ENCODE measurements at regions not wholly inside any gene's neighbourhood (a gene's known extent, or its start where the extent isn't known, plus 50 kb on each side); places are given as distances from the start of the nearest gene placed in this dataset.

DNA sequence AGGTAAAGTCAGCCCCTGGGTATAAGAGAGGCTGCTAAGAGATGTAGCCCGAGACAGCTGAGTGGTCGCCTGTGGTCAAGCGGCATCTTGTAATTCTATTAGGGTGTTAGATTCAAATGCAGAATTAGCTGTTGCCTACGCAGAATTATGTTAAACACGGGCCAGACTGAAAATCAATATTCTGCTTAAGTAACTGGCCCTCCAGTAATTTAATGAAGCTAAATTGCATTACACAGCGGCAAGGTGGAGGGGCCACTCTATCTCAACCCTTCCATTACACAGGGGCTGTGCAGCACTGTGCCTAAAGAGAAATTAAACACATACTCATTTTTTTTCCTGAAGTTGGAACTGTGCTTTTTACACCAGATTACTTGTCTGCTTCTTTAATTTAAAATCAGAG, 448.5 kb upstream of the MGMT start:
- H3K27ac ChIP-seq (ENCODE audit: low read length): no peak overlapping the region
- no peak overlapping the region for H3K9ac ChIP-seq (ENCODE audit: low read length)
- TF ChIP-seq, protein P1, sequence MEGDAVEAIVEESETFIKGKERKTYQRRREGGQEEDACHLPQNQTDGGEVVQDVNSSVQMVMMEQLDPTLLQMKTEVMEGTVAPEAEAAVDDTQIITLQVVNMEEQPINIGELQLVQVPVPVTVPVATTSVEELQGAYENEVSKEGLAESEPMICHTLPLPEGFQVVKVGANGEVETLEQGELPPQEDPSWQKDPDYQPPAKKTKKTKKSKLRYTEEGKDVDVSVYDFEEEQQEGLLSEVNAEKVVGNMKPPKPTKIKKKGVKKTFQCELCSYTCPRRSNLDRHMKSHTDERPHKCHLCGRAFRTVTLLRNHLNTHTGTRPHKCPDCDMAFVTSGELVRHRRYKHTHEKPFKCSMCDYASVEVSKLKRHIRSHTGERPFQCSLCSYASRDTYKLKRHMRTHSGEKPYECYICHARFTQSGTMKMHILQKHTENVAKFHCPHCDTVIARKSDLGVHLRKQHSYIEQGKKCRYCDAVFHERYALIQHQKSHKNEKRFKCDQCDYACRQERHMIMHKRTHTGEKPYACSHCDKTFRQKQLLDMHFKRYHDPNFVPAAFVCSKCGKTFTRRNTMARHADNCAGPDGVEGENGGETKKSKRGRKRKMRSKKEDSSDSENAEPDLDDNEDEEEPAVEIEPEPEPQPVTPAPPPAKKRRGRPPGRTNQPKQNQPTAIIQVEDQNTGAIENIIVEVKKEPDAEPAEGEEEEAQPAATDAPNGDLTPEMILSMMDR (conservative IDR thresholded peaks at IDR 0.05; ENCODE audit: low read depth, low read length): no peak
- no peak for TF ChIP-seq EZH2 (IDR thresholded peaks at IDR 0.05; ENCODE audit: low read length, unreplicated experiment)
- TF ChIP-seq EZH2phosphoT487 (IDR thresholded peaks at IDR 0.05; ENCODE audit: borderline replicate concordance, low read length): no peak
- no peak for DNase-seq
- intact Hi-C loops (cut with micrococcal nuclease): no loop called here
- H4K20me1 ChIP-seq (ENCODE audit: low read length): no peaks in the 10 kb centered on the region
- H3K36me3 ChIP-seq (ENCODE audit: low read depth, low read length): no peaks in the 10 kb centered on the region
- no peaks in the 10 kb centered on the region for H3K27me3 ChIP-seq (ENCODE audit: low read length)
- H3F3A ChIP-seq (ENCODE audit: low read length, unreplicated experiment): no peaks in the 10 kb centered on the region
- H3K9me2 ChIP-seq (replicated peaks; ENCODE audit: low read length): no peaks in the 10 kb centered on the region
- no peak overlapping the region for H3K4me2 ChIP-seq (ENCODE audit: low read length)
- BruUV-seq (replicated peaks): no TSS peak
- ChIA-PET POLR2A (ENCODE audit: unreplicated experiment) (no interaction called here), CTCF (no interaction called here)
- no peaks in the 10 kb centered on the region for H3K79me2 ChIP-seq (ENCODE audit: low read length)
- H3K4me3 ChIP-seq (ENCODE audit: low read length): no peak overlapping the region
- no peak overlapping the region for H2AFZ ChIP-seq (ENCODE audit: low read length)
- ATAC-seq: no peak
- H3K9me3 ChIP-seq (ENCODE audit: low read length): no peaks in the 10 kb centered on the region
- no peaks in the 10 kb centered on the region for H3K4me1 ChIP-seq (ENCODE audit: insufficient read depth, low read length)

DNA sequence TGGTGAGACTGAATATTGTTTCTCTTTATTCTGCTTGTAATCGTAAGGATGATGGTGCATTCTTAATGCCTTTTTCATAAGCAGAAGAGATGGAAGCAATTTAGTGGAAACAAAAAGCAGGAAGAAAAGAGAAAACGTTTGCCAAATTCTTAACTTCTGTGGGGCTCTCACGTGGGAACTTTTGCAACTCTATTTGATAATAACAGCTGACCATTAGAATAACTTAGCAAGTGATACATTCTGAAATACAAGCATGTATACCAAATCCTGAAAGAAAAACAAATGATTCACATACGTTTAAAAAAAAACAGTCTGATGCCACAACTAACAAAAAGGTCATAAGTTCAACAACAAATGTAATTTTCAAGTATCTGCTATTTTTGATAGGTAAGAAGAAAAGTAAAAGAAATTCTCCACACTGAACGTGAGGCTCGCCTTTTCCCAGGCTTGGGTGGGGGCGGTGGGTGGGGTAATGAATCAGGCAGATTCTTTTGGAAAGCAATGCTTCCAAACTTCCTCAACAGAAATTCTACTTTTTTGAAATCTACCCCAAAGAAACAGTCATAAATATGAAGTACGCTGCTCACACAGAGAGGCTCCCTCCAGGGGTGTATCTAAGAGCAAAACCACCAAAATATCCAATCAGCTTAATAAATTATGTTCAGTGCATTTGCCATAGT, 446.2 kb upstream of the MGMT start:
- no TSS peak for BruUV-seq (replicated peaks)

More for the DNA sequence above, 446.2 kb upstream of the MGMT start:
- Histone ChIP-seq H4K20me1 (ENCODE audit: low read length) (no peaks in the 10 kb centered on the region), H3K4me1 (ENCODE audit: insufficient read depth, low read length) (no peaks in the 10 kb centered on the region), H3K79me2 (ENCODE audit: low read length) (no peaks in the 10 kb centered on the region), H2AFZ (ENCODE audit: low read length) (no peak overlapping the region), H3F3A (ENCODE audit: low read length, unreplicated experiment) (no peaks in the 10 kb centered on the region), H3K9me2 (replicated peaks; ENCODE audit: low read length) (no peaks in the 10 kb centered on the region), H3K9me3 (ENCODE audit: low read length) (no peaks in the 10 kb centered on the region), H3K27ac (ENCODE audit: low read length) (no peak overlapping the region), H3K27me3 (ENCODE audit: low read length) (no peaks in the 10 kb centered on the region), H3K36me3 (ENCODE audit: low read depth, low read length) (no peaks in the 10 kb centered on the region), H3K4me2 (ENCODE audit: low read length) (no peak overlapping the region), H3K9ac (ENCODE audit: low read length) (no peak overlapping the region), H3K4me3 (ENCODE audit: low read length) (no peak overlapping the region)
- intact Hi-C loops (cut with micrococcal nuclease): no loop called here
- TF ChIP-seq, protein P1 (conservative IDR thresholded peaks at IDR 0.05; ENCODE audit: low read depth, low read length): no peak
- TF ChIP-seq EZH2phosphoT487 (IDR thresholded peaks at IDR 0.05; ENCODE audit: borderline replicate concordance, low read length): no peak
- no peak for TF ChIP-seq EZH2 (IDR thresholded peaks at IDR 0.05; ENCODE audit: low read length, unreplicated experiment)
- no peak for DNase-seq
- ATAC-seq: no peak
- CTCF ChIA-PET: no interaction called here
- POLR2A ChIA-PET (ENCODE audit: unreplicated experiment): no interaction called here

All from PC-3 (cell line).